Type B pancreatic cell (in vitro differentiated cells): ENCODE measurements at regions not wholly inside any gene's neighbourhood (a gene's known extent, or its start where the extent isn't known, plus 50 kb on each side); places are given as distances from the start of the nearest gene placed in this dataset.
"Not testable (repeated sequence)": the region's sequence is repeated elsewhere in the genome, so short reads cannot be mapped to it uniquely, and the experiment has no call there.

Source experiments
- DNase-seq: peaks from one replicate; pipeline ENCODE4 v3.0.0; 2021; ENCODE audit warnings: mixed read lengths; ENCODE audit not compliant: unreplicated experiment; ENCODE audit errors: extremely low spot score
- H3K27ac Mint-ChIP-seq: 2 replicates; pipeline ENCODE4 v1.8.0; 2021; ENCODE audit warnings: mild to moderate bottlenecking, mixed read lengths
- H3K27me3 Mint-ChIP-seq: 2 replicates; pipeline ENCODE4 v1.8.0; 2021; ENCODE audit warnings: mixed read lengths
- H3K36me3 Mint-ChIP-seq: 2 replicates; pipeline ENCODE4 v1.8.0; 2021; ENCODE audit warnings: mixed read lengths
- H3K4me1 Mint-ChIP-seq: one replicate; pipeline ENCODE4 v1.8.0; 2021; ENCODE audit warnings: mixed read lengths; ENCODE audit not compliant: unreplicated experiment
- H3K4me3 Mint-ChIP-seq: 2 replicates; pipeline ENCODE4 v1.8.0; 2021; ENCODE audit warnings: mild to moderate bottlenecking, mixed read lengths
- H3K9me3 Mint-ChIP-seq: 2 replicates; pipeline ENCODE4 v1.8.0; 2021; ENCODE audit warnings: mixed read lengths
- TF ChIP-seq, protein P1 (sequence below): fragments of 200-600 bp; sonication (generic); conservative IDR thresholded peaks from 2 replicates; pipeline ENCODE4 v1.5.0; 2021; ENCODE audit warnings: antibody characterized with exemption, mild to moderate bottlenecking

DNA sequence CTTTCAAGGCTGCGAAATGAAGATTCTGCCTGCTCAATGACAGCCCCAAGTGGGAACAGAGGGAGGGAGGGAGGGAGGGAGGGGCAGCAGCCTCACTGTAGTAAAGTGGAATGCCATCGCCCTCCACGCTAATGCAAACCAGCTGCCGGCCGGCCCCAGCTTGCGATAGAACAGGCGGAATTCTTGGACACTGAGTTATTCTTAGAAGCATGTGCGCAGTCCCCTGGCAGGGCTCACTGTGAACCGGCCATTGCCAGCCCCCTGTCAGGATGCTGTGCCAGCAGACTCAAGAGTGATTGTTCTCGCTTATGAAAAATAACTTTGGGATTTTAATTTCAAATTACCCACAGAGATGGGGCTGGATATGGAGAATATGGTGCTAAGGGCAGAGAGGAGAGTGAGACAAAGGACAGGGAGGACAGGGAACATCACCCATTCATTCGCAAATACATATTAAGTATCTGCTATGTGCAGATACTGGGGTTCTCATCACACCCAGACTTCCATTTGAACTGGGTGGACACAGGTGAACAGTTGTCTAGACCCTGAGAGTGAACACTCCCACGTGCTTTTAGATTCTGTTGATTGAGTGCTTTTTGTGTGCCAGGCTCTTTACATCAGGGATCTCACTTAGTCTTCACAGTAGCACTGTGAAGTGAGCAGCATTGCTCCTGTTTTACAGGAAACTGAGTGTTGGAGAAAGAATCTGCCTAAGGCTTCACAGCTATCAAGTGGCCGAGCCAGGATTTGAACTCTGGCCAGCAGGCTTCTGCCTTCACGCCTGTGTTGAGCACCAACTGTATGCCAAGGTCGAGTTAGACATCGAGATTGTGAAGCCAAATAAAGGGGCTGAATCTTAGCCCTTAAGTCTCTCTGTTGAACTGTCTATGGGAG, 192.9 kb downstream of the C12orf75 start:
- peaks cover 7% of the 10 kb centered on the region for H3K9me3 Mint-ChIP-seq
- peak overlapping the region; percentile 70 for H3K4me3 Mint-ChIP-seq
- H3K36me3 Mint-ChIP-seq: no peaks in the 10 kb centered on the region
- peak; percentile 78 for DNase-seq
- peak overlapping the region; percentile 53 for H3K27ac Mint-ChIP-seq
- H3K4me1 Mint-ChIP-seq: peaks cover 12% of the 10 kb centered on the region
- TF ChIP-seq, protein P1, sequence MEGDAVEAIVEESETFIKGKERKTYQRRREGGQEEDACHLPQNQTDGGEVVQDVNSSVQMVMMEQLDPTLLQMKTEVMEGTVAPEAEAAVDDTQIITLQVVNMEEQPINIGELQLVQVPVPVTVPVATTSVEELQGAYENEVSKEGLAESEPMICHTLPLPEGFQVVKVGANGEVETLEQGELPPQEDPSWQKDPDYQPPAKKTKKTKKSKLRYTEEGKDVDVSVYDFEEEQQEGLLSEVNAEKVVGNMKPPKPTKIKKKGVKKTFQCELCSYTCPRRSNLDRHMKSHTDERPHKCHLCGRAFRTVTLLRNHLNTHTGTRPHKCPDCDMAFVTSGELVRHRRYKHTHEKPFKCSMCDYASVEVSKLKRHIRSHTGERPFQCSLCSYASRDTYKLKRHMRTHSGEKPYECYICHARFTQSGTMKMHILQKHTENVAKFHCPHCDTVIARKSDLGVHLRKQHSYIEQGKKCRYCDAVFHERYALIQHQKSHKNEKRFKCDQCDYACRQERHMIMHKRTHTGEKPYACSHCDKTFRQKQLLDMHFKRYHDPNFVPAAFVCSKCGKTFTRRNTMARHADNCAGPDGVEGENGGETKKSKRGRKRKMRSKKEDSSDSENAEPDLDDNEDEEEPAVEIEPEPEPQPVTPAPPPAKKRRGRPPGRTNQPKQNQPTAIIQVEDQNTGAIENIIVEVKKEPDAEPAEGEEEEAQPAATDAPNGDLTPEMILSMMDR: no peak
- H3K27me3 Mint-ChIP-seq: peaks cover 3% of the 10 kb centered on the region

DNA sequence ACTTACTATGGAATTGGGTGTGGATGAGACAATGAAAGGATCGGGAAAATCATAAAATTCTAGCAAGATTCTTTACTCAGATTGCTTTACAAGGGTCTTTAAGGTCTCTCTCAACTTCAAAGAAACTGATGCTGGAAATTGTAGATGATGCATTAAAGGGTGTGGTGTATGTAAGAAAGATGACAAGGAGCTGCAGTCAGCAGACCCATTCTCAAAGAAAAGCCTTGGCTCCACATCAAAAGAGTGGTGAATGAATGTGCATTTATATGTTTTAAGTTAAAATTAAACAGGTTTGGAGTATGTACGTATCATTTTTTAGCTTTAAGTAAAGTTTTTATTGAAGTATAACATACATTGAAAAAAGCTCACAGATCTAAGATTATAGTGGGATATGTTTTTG, 194.5 kb downstream of the C12orf75 start:
- H3K4me3 Mint-ChIP-seq: no peak overlapping the region
- H3K27ac Mint-ChIP-seq: no peak overlapping the region
- no peak for DNase-seq
- H3K27me3 Mint-ChIP-seq: peaks cover 3% of the 10 kb centered on the region
- peaks cover 7% of the 10 kb centered on the region for H3K9me3 Mint-ChIP-seq
- TF ChIP-seq, protein P1: no peak
- H3K36me3 Mint-ChIP-seq: no peaks in the 10 kb centered on the region
- peaks cover 12% of the 10 kb centered on the region for H3K4me1 Mint-ChIP-seq

DNA sequence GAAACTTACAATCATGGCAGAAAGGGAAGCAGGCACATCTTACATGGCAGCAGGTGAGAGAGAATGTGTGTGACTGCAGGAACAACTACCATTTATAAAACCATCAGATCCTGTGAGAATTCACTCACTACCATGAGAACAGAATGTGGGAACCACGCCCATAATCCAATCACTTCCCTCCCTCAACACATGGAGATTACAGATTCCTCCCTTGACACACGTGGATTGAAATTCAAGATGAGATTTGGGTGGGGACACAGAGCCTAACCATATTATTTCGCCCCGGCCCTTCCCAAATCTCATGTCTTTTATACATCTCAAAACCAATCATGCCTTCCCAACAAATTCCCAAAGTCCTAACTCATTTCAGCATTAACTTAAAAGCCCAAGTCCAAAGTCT, 203.6 kb downstream of the C12orf75 start:
- Mint-ChIP-seq H3K27me3 (no peaks in the 10 kb centered on the region), H3K27ac (no peak overlapping the region), H3K36me3 (no peaks in the 10 kb centered on the region), H3K4me1 (no peaks in the 10 kb centered on the region), H3K4me3 (no peak overlapping the region), H3K9me3 (no peaks in the 10 kb centered on the region)
- no peak for DNase-seq
- TF ChIP-seq, protein P1: no peak

DNA sequence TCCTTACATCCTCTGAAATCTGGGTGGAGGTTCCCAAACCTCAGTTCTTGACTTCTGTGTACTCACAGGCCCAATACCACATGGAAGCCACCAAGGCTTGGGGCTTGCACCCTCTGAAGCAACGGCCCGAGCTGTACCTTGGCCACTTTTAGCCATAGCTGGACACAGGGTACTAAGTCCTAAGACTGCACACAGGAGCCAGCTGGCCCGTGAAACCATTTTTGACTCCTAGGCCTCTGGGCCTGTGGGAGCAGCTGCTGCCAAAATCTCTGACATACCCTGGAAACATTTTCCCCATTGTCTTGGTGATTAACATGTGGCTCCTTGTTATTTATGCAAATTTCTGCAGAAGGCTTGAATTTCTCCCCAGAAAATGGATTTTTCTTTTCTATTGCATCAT, 204.5 kb downstream of the C12orf75 start:
- not testable (repeated sequence) for H3K4me3 Mint-ChIP-seq, H3K4me1 Mint-ChIP-seq, H3K9me3 Mint-ChIP-seq, H3K27me3 Mint-ChIP-seq, DNase-seq, H3K27ac Mint-ChIP-seq, H3K36me3 Mint-ChIP-seq

DNA sequence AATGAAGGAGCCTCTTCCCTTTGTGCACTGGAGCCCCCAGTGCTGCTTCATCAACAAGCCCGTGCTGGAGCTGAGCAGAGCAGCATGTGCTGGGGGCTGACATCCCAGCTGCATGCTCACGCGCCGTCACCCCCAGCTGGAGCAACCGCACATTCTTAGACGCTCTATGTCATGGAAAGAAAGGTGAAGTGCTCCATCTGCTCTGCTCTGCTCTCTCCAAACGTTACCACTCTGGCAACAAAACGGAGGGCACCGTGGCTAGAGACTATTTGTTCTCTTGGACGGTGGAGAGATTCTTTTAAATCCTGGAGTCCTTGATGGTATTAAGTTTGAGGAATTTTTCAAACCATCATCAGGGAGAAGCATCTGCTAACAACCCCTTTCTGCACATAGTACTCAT, 208.4 kb downstream of the C12orf75 start:
- Mint-ChIP-seq H3K27me3 (no peaks in the 10 kb centered on the region), H3K4me1 (no peaks in the 10 kb centered on the region), H3K4me3 (no peak overlapping the region), H3K9me3 (peaks cover 5% of the 10 kb centered on the region), H3K27ac (no peak overlapping the region), H3K36me3 (no peaks in the 10 kb centered on the region)
- DNase-seq: no peak
- TF ChIP-seq, protein P1: no peak

DNA sequence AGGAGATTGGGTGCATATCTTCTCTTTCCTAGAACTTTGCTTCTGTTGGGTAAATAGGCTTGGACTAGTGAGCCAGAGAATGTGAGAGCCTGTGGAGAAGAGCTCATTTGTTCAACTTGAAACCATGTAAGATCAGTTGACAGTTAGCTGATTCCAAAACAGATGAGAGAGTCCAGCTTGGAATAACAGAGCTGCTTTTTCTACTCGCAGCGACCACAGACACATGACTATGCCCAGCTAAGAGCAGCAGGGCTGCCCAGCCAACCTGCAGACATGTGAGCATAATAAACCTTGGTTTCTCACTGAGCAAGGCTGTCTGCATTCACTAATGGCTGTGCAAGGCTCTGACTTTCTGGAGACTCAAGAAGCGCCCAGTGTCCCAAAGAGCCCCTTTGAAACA, 209.2 kb downstream of the C12orf75 start:
- Mint-ChIP-seq H3K9me3 (peaks cover 5% of the 10 kb centered on the region), H3K4me1 (no peaks in the 10 kb centered on the region), H3K27me3 (no peaks in the 10 kb centered on the region), H3K4me3 (no peak overlapping the region), H3K27ac (no peak overlapping the region), H3K36me3 (no peaks in the 10 kb centered on the region)
- no peak for DNase-seq
- TF ChIP-seq, protein P1: no peak
